22Rv1 (cell line): ENCODE measurements at regions not wholly inside any gene's neighbourhood (a gene's known extent, or its start where the extent isn't known, plus 50 kb on each side); places are given as distances from the start of the nearest gene placed in this dataset.

ENCODE experiments used
- CTCF ChIP-seq: fragments of 450-650 bp; IDR thresholded peaks from 2 replicates; pipeline ENCODE4 v1.5.1; 2017; ENCODE audit warnings: mild to moderate bottlenecking
- ZFX ChIP-seq: fragments of 450-650 bp; IDR thresholded peaks from 2 replicates; pipeline ENCODE4 v1.6.1; 2017; ENCODE audit warnings: antibody characterized with exemption, borderline replicate concordance

GRCh38 chr2:126792993-126793392, 105.7 kb upstream of the TEX51 start:
- TF ChIP-seq CTCF = no peak
- TF ChIP-seq ZFX = no peak
